Mesenchymal stem cell (in vitro differentiated cells and primary cell): ENCODE measurements at regions not wholly inside any gene's neighbourhood (a gene's known extent, or its start where the extent isn't known, plus 50 kb on each side); places are given as distances from the start of the nearest gene placed in this dataset.

Experiments used
- DNase-seq: peaks from one replicate; pipeline ENCODE4 v3.0.0-alpha.2; 2013
- H2AFZ ChIP-seq: one replicate; pipeline ENCODE4 v1.6.1; 2013; ENCODE audit warnings: low read depth, mild to moderate bottlenecking, control low read depth, inconsistent platforms, low read length, moderate library complexity
- H2AK5ac ChIP-seq: 2 replicates; pipeline ENCODE4 v1.6.1; 2013; ENCODE audit warnings: low read length, moderate library complexity, mild to moderate bottlenecking, inconsistent platforms; ENCODE audit not compliant: severe bottlenecking
- H2BK120ac ChIP-seq: one replicate; pipeline ENCODE4 v1.6.1; 2013; ENCODE audit warnings: low read depth, mild to moderate bottlenecking, inconsistent platforms, low read length, moderate library complexity
- H2BK12ac ChIP-seq, 2 experiments: one replicate each; pipeline ENCODE4 v1.6.1; 2013; ENCODE audit warnings: inconsistent platforms in 2 of 2, low read length in 2 of 2, mild to moderate bottlenecking in 2 of 2, moderate library complexity in 2 of 2, control low read depth in 1 of 2
- H2BK15ac ChIP-seq: one replicate; pipeline ENCODE4 v1.6.1; 2013; ENCODE audit warnings: mild to moderate bottlenecking, low read depth, inconsistent platforms; ENCODE audit not compliant: poor library complexity, severe bottlenecking
- H2BK5ac ChIP-seq: 2 replicates; pipeline ENCODE4 v1.6.1; 2013; ENCODE audit warnings: low read depth, mild to moderate bottlenecking, low read length, control low read depth, inconsistent platforms; ENCODE audit not compliant: poor library complexity, severe bottlenecking
- H3K14ac ChIP-seq, 2 experiments: one replicate each; pipeline ENCODE4 v1.6.1; 2013; ENCODE audit warnings: inconsistent platforms in 2 of 2, low read length in 2 of 2, control low read depth in 1 of 2, mild to moderate bottlenecking in 1 of 2, moderate library complexity in 1 of 2
- H3K18ac ChIP-seq, 2 experiments: one replicate each; pipeline ENCODE4 v1.6.1; 2013; ENCODE audit warnings: inconsistent platforms in 2 of 2, low read length in 2 of 2, control low read depth in 1 of 2, low read depth in 1 of 2, mild to moderate bottlenecking in 1 of 2
- H3K23ac ChIP-seq, 2 experiments: one replicate each; pipeline ENCODE4 v1.6.1; 2013; ENCODE audit warnings: inconsistent platforms in 2 of 2, low read length in 2 of 2, mild to moderate bottlenecking in 2 of 2, moderate library complexity in 2 of 2, control low read depth in 1 of 2
- H3K27ac ChIP-seq: 2 replicates; pipeline ENCODE4 v1.5.1; 2013; ENCODE audit warnings: mild to moderate bottlenecking, moderate library complexity, low read length, control low read depth, inconsistent platforms; ENCODE audit not compliant: poor library complexity, severe bottlenecking
- H3K27me3 ChIP-seq, 2 experiments: 2 replicates each; pipeline versions ENCODE4 v1.6.1 to v1.7.0; 2013; ENCODE audit warnings: low read length in 2 of 2, mild to moderate bottlenecking in 2 of 2, moderate library complexity in 2 of 2, control low read depth in 1 of 2, inconsistent platforms in 1 of 2; ENCODE audit not compliant: control insufficient read depth in 1 of 2, insufficient read depth in 1 of 2
- H3K36me3 ChIP-seq, 2 experiments: 2 replicates each; pipeline versions ENCODE4 v1.6.1 to v1.7.0; 2013; ENCODE audit warnings: low read length in 2 of 2, control low read depth in 1 of 2, inconsistent platforms in 1 of 2, low read depth in 1 of 2, mild to moderate bottlenecking in 1 of 2; ENCODE audit not compliant: insufficient read depth in 2 of 2, control insufficient read depth in 1 of 2
- H3K4ac ChIP-seq, 2 experiments: one replicate each; pipeline ENCODE4 v1.6.1; 2013; ENCODE audit warnings: inconsistent platforms in 2 of 2, low read length in 2 of 2, mild to moderate bottlenecking in 2 of 2, moderate library complexity in 2 of 2, control low read depth in 1 of 2, low read depth in 1 of 2
- H3K4me1 ChIP-seq: 2 replicates; pipeline ENCODE4 v1.6.1; 2013; ENCODE audit warnings: low read depth, low read length, control low read depth; ENCODE audit not compliant: control insufficient read depth, insufficient read depth
- H3K4me2 ChIP-seq: 2 replicates; pipeline ENCODE4 v1.6.1; 2013; ENCODE audit warnings: low read length, mild to moderate bottlenecking, inconsistent platforms; ENCODE audit not compliant: poor library complexity, severe bottlenecking
- H3K4me3 ChIP-seq, 2 experiments: 2 replicates each; pipeline versions ENCODE4 v1.5.1 to v1.7.0; 2013; ENCODE audit warnings: low read length in 2 of 2, mild to moderate bottlenecking in 2 of 2, control low read depth in 1 of 2, low read depth in 1 of 2; ENCODE audit not compliant: insufficient read depth in 1 of 2
- H3K79me1 ChIP-seq: replicated peaks from 2 replicates; pipeline ENCODE4 v1.6.1; 2013; ENCODE audit warnings: mild to moderate bottlenecking, control low read depth, low read length, inconsistent platforms; ENCODE audit not compliant: poor library complexity, severe bottlenecking
- H3K9ac ChIP-seq: 2 replicates; pipeline ENCODE4 v1.7.0; 2013; ENCODE audit warnings: mild to moderate bottlenecking, low read length, moderate library complexity
- H3K9me3 ChIP-seq: 2 replicates; pipeline ENCODE4 v1.7.0; 2013; ENCODE audit warnings: mild to moderate bottlenecking, low read length; ENCODE audit not compliant: control insufficient read depth
- H4K8ac ChIP-seq: one replicate; pipeline ENCODE4 v1.6.1; 2013; ENCODE audit warnings: inconsistent platforms, mild to moderate bottlenecking, low read length, moderate library complexity
- H4K91ac ChIP-seq: one replicate; pipeline ENCODE4 v1.6.1; 2013; ENCODE audit warnings: mild to moderate bottlenecking, low read length, inconsistent platforms
- WGBS: methylation state at CpG from one replicate; pipeline ENCODE4 v1.1.7; 2013; ENCODE audit warnings: mixed read lengths; 5-methylcytosine and 5-hydroxymethylcytosine counted together

DNA sequence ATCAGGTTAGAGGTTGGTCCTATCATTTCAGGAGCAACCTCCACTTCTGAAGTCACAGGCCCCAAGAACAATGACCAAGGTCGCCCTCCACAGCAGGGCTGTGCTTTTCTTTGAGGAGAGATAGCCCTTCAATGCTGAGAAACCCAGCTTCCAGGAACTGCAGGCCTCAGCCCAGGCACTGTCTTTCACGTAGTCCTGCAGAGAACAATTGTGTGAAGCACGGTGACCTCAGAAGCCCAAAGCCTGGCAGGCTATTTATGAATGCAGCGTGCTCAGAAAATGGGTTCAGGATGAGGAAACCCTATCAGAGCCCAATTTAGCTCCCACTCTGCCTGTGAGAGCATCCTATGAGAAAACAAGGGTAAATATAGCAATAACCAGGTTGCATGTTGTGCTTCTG is 388.3 kb downstream of the PLK2 start:
- H3K27ac ChIP-seq = no peak overlapping the region
- H3K14ac ChIP-seq = no peak overlapping the region
- H2BK15ac ChIP-seq = no peak overlapping the region
- no peak overlapping the region for H2AFZ ChIP-seq
- no peak overlapping the region for H3K4ac ChIP-seq
- no peak overlapping the region for H3K4me2 ChIP-seq
- H3K79me1 ChIP-seq = no peaks in the 10 kb centered on the region
- no peak overlapping the region for H2BK120ac ChIP-seq
- H2AK5ac ChIP-seq = no peak overlapping the region
- no peak overlapping the region for H2BK5ac ChIP-seq
- no peak for DNase-seq
- H4K8ac ChIP-seq = no peak overlapping the region
- H3K36me3 ChIP-seq = no peaks in the 10 kb centered on the region
- H3K4me3 ChIP-seq = no peak overlapping the region
- WGBS = 69% methylated on average over 3 of the region's 4 CpGs
- no peaks in the 10 kb centered on the region for H3K4me1 ChIP-seq
- H4K91ac ChIP-seq = no peak overlapping the region
- H2BK12ac ChIP-seq = no peak overlapping the region
- no peaks in the 10 kb centered on the region for H3K9me3 ChIP-seq
- no peak overlapping the region for H3K18ac ChIP-seq
- H3K23ac ChIP-seq = no peak overlapping the region
- H3K27me3 ChIP-seq = no peaks in the 10 kb centered on the region
- no peak overlapping the region for H3K9ac ChIP-seq

GRCh38 chr5:58069846-58070245 is 390.0 kb downstream of the PLK2 start:
- no peak overlapping the region for H3K14ac ChIP-seq
- 92% methylated on average over 4 of the region's 4 CpGs for WGBS
- no peak overlapping the region for H2AK5ac ChIP-seq
- no peak overlapping the region for H4K91ac ChIP-seq
- no peaks in the 10 kb centered on the region for H3K4me1 ChIP-seq
- H3K4ac ChIP-seq = no peak overlapping the region
- no peaks in the 10 kb centered on the region for H3K9me3 ChIP-seq
- H2BK12ac ChIP-seq = no peak overlapping the region
- no peak overlapping the region for H2BK5ac ChIP-seq
- no peak overlapping the region for H2AFZ ChIP-seq
- no peak overlapping the region for H3K4me3 ChIP-seq
- no peak overlapping the region for H4K8ac ChIP-seq
- H3K36me3 ChIP-seq = no peaks in the 10 kb centered on the region
- H3K23ac ChIP-seq = no peak overlapping the region
- no peak for DNase-seq
- no peaks in the 10 kb centered on the region for H3K79me1 ChIP-seq
- no peak overlapping the region for H3K18ac ChIP-seq
- H3K27ac ChIP-seq = no peak overlapping the region
- H2BK120ac ChIP-seq = no peak overlapping the region
- H3K9ac ChIP-seq = no peak overlapping the region
- no peaks in the 10 kb centered on the region for H3K27me3 ChIP-seq
- no peak overlapping the region for H2BK15ac ChIP-seq
- no peak overlapping the region for H3K4me2 ChIP-seq

- Histone ChIP-seq H2BK120ac (no peak overlapping the region), H3K27ac (no peak overlapping the region), H3K14ac (peak overlapping the region in 1 of 2 experiments; percentile 32), H3K79me1 (no peaks in the 10 kb centered on the region), H3K27me3 (no peaks in the 10 kb centered on the region), H2AFZ (no peak overlapping the region), H3K4ac (no peak overlapping the region), H3K4me2 (no peak overlapping the region), H3K18ac (no peak overlapping the region), H2BK5ac (no peak overlapping the region), H2BK12ac (no peak overlapping the region), H4K91ac (no peak overlapping the region), H3K4me1 (no peaks in the 10 kb centered on the region), H4K8ac (no peak overlapping the region), H3K4me3 (no peak overlapping the region), H3K36me3 (no peaks in the 10 kb centered on the region), H2AK5ac (no peak overlapping the region), H3K9me3 (no peaks in the 10 kb centered on the region), H2BK15ac (no peak overlapping the region), H3K9ac (no peak overlapping the region), H3K23ac (no peak overlapping the region)
- 97% methylated on average over 27 of the region's 31 CpGs for WGBS
- no peak for DNase-seq
Observed at GRCh38 chr5:58069016-58069705, 390.7 kb downstream of the PLK2 start.

DNA sequence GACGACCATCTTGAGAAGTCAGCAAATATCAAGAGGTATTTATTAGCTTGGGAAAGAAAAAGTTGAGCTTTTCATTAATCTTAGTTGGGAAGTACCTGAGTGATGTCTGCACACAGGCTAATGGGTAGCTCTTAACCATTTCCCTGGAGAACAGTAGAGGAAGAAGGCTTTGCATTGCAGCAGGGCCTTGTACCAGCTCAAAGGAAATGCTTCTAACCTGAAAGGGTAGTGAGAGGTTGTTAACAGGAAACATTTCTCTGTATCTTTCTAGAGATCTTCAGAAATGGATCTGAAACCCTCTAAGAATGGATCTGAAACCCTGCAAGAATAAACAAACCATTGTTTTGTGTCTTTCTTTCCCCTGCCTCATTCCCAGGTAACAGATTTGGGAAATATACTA is 393.3 kb downstream of the PLK2 start:
- Histone ChIP-seq H3K27me3 (no peaks in the 10 kb centered on the region), H2BK12ac (no peak overlapping the region), H4K91ac (no peak overlapping the region), H2BK5ac (no peak overlapping the region), H3K14ac (no peak overlapping the region), H3K23ac (no peak overlapping the region), H3K9ac (no peak overlapping the region), H2AK5ac (no peak overlapping the region), H3K4me1 (no peaks in the 10 kb centered on the region), H3K79me1 (no peaks in the 10 kb centered on the region), H4K8ac (no peak overlapping the region), H3K4me3 (no peak overlapping the region), H2AFZ (no peak overlapping the region), H3K4ac (no peak overlapping the region), H3K9me3 (no peaks in the 10 kb centered on the region), H2BK15ac (no peak overlapping the region), H3K27ac (no peak overlapping the region), H3K36me3 (no peaks in the 10 kb centered on the region), H3K18ac (no peak overlapping the region), H3K4me2 (no peak overlapping the region), H2BK120ac (no peak overlapping the region)
- no peak for DNase-seq
- 90% methylated on average over 1 of the region's 1 CpG for WGBS
